HCT116 (cell line): ENCODE measurements at regions not wholly inside any gene's neighbourhood (a gene's known extent, or its start where the extent isn't known, plus 50 kb on each side); places are given as distances from the start of the nearest gene placed in this dataset.
A peak's percentile ranks its signal among the peaks of the same experiment; 100 is the strongest.
"Not testable (repeated sequence)": the region's sequence is repeated elsewhere in the genome, so short reads cannot be mapped to it uniquely, and the experiment has no call there.

ENCODE experiments used
- ATAC-seq: fragments of 200-7000 bp; cut with Tn5 transposase; 2 replicates; pipeline ENCODE4 v1.9.1; 2020; ENCODE audit warnings: mild to moderate bottlenecking, moderate library complexity
- BruUV-seq: library from RNA; stranded (reverse); fragments of 400-500 nt; replicated peaks from 2 replicates; lab custom pipeline; 2021; lab: Mats Ljungman, UMichigan
- CTCF ChIA-PET: fragments of 300-600 bp; sonication (Branson Sonifier 250); formaldehyde crosslinking; loops from one replicate; lab custom pipeline; 2021; ENCODE audit warnings: antibody characterized with exemption; lab: Charles Lee
- POLR2A ChIA-PET: fragments of 300-600, 350-600 bp; sonication (Branson Sonifier 250); formaldehyde crosslinking; loops from one replicate; lab custom pipeline; 2021; ENCODE audit warnings: antibody characterized with exemption; lab: Charles Lee
- RAD21 ChIA-PET, 2 experiments: fragments of 300-600 bp; sonication (Branson Sonifier 250); formaldehyde crosslinking; loops; one replicate each; lab custom pipeline; 2023; ENCODE audit warnings: low total read pairs in 2 of 2; ENCODE audit not compliant: uncharacterized antibody in 2 of 2, unreplicated experiment in 2 of 2, low non-redundant PET in 1 of 2; lab: Charles Lee
- DNase-seq: peaks from one replicate; pipeline ENCODE4 v3.0.0-alpha.2; 2010; ENCODE audit warnings: low read depth, low spot score
- H2AFZ ChIP-seq: fragments of 200-600 bp; shearing (Covaris generic), sonication (generic); 2 replicates; pipeline ENCODE4 v1.6.1; 2017; ENCODE audit warnings: low read depth, mixed run types, mixed read lengths, antibody characterized with exemption, low read length; ENCODE audit not compliant: poor library complexity, severe bottlenecking
- H3K27ac ChIP-seq: 2 replicates; pipeline ENCODE4 v1.5.1; 2012; ENCODE audit warnings: low read depth, low read length
- H3K27me3 ChIP-seq: fragments of 200-600 bp; sonication (generic); 2 replicates; pipeline ENCODE4 v1.6.1; 2016; ENCODE audit warnings: mixed run types, low read length, mixed read lengths; ENCODE audit not compliant: insufficient read depth
- H3K36me3 ChIP-seq, 2 experiments: fragments of 200-500 bp in 1 of 2; fragments of 200-600 bp in 1 of 2; sonication (Bioruptor generic) in 1 of 2; sonication (generic) in 1 of 2; 2 replicates each; pipeline versions ENCODE4 v1.5.1 to v1.6.1; 2014 to 2016; ENCODE audit warnings: low read length in 2 of 2, inconsistent platforms in 1 of 2, mixed read lengths in 1 of 2, mixed run types in 1 of 2; ENCODE audit not compliant: insufficient read depth in 2 of 2, control insufficient read depth in 1 of 2
- H3K4me1 ChIP-seq, 2 experiments: fragments of 200-600 bp in 1 of 2; sonication (generic) in 1 of 2; 2 replicates each; pipeline versions ENCODE4 v1.5.1 to v1.6.1; 2012 to 2017; ENCODE audit warnings: low read length in 2 of 2, inconsistent platforms in 1 of 2, mild to moderate bottlenecking in 1 of 2, mixed read lengths in 1 of 2, mixed run types in 1 of 2, moderate library complexity in 1 of 2; ENCODE audit not compliant: insufficient read depth in 2 of 2, control insufficient read depth in 1 of 2
- H3K4me2 ChIP-seq: fragments of 200-600 bp; sonication (generic); 2 replicates; pipeline ENCODE4 v1.6.1; 2017; ENCODE audit warnings: mixed run types, low read length, mixed read lengths
- H3K4me3 ChIP-seq, 2 experiments: fragments of 200-600 bp in 1 of 2; sonication (generic) in 1 of 2; replicated peaks in 1 of 2; 2 replicates each; pipeline ENCODE4 v1.5.1; 2011 to 2016; ENCODE audit warnings: low read length in 2 of 2, control low read depth in 1 of 2, low read depth in 1 of 2, mild to moderate bottlenecking in 1 of 2, mixed read lengths in 1 of 2, mixed run types in 1 of 2
- H3K79me2 ChIP-seq: fragments of 200-600 bp; sonication (generic); 2 replicates; pipeline ENCODE4 v1.6.1; 2017; ENCODE audit warnings: mild to moderate bottlenecking, mixed run types, low read length, moderate library complexity, mixed read lengths; ENCODE audit not compliant: insufficient read depth
- H3K9ac ChIP-seq: fragments of 200-600 bp; sonication (generic); 2 replicates; pipeline ENCODE4 v1.6.1; 2016; ENCODE audit warnings: low read length, mixed read lengths
- H3K9me2 ChIP-seq: fragments of 200-600 bp; sonication (generic), shearing (Covaris generic); 2 replicates; pipeline ENCODE4 v1.6.1; 2017; ENCODE audit warnings: mixed run types, mild to moderate bottlenecking, moderate library complexity; ENCODE audit not compliant: insufficient read depth
- H3K9me3 ChIP-seq, 2 experiments: fragments of 200-500 bp in 1 of 2; fragments of 200-600 bp in 1 of 2; sonication (Bioruptor generic) in 1 of 2; sonication (generic) in 1 of 2; 2 replicates each; pipeline ENCODE4 v1.6.1; 2014 to 2017; ENCODE audit warnings: low read length in 2 of 2, mixed read lengths in 2 of 2, inconsistent platforms in 1 of 2, low read depth in 1 of 2, mild to moderate bottlenecking in 1 of 2, mixed run types in 1 of 2, moderate library complexity in 1 of 2; ENCODE audit not compliant: control insufficient read depth in 1 of 2, insufficient read depth in 1 of 2
- H4K20me1 ChIP-seq: fragments of 200-600 bp; sonication (generic), shearing (Covaris generic); 2 replicates; pipeline ENCODE4 v1.6.1; 2017; ENCODE audit warnings: mixed run types, mild to moderate bottlenecking, moderate library complexity; ENCODE audit not compliant: insufficient read depth
- JUND ChIP-seq: IDR thresholded peaks from 2 replicates; pipeline ENCODE4 v1.6.1; 2012
- intact Hi-C: fragments of 100-400 bp; cut with micrococcal nuclease; formaldehyde crosslinking; loops from 2 replicates; pipeline ENCODE4 v1.10.0; 2022
- TF ChIP-seq, protein P1 (sequence below), 3 experiments: fragments of 200-600 bp in 1 of 3; sonication (generic) in 1 of 3; IDR thresholded peaks in 2 of 3; conservative IDR thresholded peaks in 1 of 3; 2 replicates each; pipeline ENCODE4 v1.5.1; 2012 to 2017; ENCODE audit warnings: low read depth in 2 of 3, low read length in 2 of 3, antibody characterized with exemption in 1 of 3, borderline replicate concordance in 1 of 3, control low read depth in 1 of 3, mild to moderate bottlenecking in 1 of 3, mixed read lengths in 1 of 3, mixed run types in 1 of 3, moderate library complexity in 1 of 3; ENCODE audit not compliant: insufficient read depth in 1 of 3

DNA sequence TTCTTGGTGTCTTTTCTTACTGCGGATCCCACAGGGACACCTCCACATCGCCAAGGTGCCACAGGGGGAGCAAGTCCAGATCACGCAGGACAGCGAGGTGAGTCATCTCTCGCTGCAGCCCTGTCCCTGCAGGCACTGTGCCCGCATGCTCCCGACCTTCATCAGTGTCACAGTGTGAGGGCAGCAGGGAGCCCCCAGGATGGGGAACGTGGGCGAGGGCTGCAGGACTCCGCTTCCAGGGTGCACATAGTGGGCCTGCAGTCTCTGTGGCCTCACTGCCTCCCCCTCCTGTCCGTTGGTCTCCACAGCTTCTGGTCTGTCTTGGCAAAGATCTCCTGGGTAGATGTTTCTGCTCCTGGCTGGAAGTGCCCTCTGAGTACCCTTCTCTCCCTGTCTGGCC lies 78.0 kb downstream of the NPIPB11 start:
- H3K9me3 ChIP-seq, CTCF ChIA-PET, H3K27ac ChIP-seq, BruUV-seq, POLR2A ChIA-PET, H3K36me3 ChIP-seq, H3K9ac ChIP-seq, H3K27me3 ChIP-seq, H3K9me2 ChIP-seq, H3K79me2 ChIP-seq, DNase-seq, H2AFZ ChIP-seq, H4K20me1 ChIP-seq, RAD21 ChIA-PET, intact Hi-C loops, H3K4me1 ChIP-seq: not testable (repeated sequence)
- Histone ChIP-seq H3K4me3 (peak overlapping the region in 1 of 2 experiments; percentile 24; a peak in 2 of 4 replicates), H3K4me2 (peak overlapping the region; percentile 63)
- ATAC-seq: peak; percentile 86
- TF ChIP-seq JUND: peak; percentile 34; the same call in 1 of the 2 replicates
- TF ChIP-seq, protein P1, sequence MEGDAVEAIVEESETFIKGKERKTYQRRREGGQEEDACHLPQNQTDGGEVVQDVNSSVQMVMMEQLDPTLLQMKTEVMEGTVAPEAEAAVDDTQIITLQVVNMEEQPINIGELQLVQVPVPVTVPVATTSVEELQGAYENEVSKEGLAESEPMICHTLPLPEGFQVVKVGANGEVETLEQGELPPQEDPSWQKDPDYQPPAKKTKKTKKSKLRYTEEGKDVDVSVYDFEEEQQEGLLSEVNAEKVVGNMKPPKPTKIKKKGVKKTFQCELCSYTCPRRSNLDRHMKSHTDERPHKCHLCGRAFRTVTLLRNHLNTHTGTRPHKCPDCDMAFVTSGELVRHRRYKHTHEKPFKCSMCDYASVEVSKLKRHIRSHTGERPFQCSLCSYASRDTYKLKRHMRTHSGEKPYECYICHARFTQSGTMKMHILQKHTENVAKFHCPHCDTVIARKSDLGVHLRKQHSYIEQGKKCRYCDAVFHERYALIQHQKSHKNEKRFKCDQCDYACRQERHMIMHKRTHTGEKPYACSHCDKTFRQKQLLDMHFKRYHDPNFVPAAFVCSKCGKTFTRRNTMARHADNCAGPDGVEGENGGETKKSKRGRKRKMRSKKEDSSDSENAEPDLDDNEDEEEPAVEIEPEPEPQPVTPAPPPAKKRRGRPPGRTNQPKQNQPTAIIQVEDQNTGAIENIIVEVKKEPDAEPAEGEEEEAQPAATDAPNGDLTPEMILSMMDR (IDR thresholded peaks at IDR 0.05 in 2 of 3, conservative IDR thresholded peaks at IDR 0.05 in 1 of 3; ENCODE audit: borderline replicate concordance in 1 of 3, insufficient read depth in 1 of 3, low read depth in 2 of 3, low read length in 2 of 3): peak in 1 of 3 experiments; percentile 25; a peak in 2 of 6 replicates

DNA sequence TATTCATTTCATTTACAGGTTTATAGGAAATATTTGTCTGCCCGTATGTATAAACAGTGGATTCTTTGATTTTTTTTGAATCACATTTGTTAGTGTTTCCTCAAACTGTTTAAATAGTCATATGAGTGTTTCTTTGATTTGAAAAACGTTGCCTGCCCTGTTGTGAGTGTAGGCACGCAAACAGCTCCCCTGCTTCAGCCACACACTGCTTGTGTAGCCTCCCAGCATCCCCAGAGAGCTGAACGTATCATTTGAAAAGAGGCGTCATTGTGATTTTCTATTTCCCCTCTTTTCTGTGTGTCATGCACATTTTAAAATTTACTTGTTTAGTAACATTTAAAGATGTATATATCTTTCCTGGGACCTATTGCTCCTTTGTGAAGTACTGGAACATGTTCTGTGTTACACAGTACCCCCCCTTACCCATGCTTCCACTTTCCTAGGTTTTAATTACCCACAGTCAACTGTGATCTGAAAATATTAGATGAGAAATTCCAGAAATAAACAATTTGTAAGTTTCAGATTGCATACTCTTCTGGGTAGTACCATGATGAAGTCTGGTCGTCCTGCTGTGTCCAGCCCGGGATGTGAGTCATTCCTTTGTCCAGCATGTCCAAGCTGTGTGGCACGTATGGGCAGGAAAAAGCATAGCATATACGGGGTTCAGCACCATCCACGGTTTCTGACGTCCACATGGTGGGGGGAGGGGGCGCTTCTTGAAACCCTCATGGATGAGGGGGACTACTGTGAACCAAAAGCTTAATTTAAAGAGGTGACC lies 78.7 kb downstream of the NPIPB11 start:
- ATAC-seq: peak; percentile 41
- intact Hi-C loops, H3K9me2 ChIP-seq, H3K4me1 ChIP-seq, H3K36me3 ChIP-seq, POLR2A ChIA-PET, DNase-seq, RAD21 ChIA-PET, BruUV-seq, CTCF ChIA-PET, H3K27me3 ChIP-seq, H3K9ac ChIP-seq, H3K9me3 ChIP-seq, H2AFZ ChIP-seq, H3K27ac ChIP-seq, H3K79me2 ChIP-seq, H4K20me1 ChIP-seq: not testable (repeated sequence)
- Histone ChIP-seq H3K4me2 (peak overlapping the region; percentile 63), H3K4me3 (peak overlapping the region in 1 of 2 experiments; percentile 24; a peak in 1 of 4 replicates)

DNA sequence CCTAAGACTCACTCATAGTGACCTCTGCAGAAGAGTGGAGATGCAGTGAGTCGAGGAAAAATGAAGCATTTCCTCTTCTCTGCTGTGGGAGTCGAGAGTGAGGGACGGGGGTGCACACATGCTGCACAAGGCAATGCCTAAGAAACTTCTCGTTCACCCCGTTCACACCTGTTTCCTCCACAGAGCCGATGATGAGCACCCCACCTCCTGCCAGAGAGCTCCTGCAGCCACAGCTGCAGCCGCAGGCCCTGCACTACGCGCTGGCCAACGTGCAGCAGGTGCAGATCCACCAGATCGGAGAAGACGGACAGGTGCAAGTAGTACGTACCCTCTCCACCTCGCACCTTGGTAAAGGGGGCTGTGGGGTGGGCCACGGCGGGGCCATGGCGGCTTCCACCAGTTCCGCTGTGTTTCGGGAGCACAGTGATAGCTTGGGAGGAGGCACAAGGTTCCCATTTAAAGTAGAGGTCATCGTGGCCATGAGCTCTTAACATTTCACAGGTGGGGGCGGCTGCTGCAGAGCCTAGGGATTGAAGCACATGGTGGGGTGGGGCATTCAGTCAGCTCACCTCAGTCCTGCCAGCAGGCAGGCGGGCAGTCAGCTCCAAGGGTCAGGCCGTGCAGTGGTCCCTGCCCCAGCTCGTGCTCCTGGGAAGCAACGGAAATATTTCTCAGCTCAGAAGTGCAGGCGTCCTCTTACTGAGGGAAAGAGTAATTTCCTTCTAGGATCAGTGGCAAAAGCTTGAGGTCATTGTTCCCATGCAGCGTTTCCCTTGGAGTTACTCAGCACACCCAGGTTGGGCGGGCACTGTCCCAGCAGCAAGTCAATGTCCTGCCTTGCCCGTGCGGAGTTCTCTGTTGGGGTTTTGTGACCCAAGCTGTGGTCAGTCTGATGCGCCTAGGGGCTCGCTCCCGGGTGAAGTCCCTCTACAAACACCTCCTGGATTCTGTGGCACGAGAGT lies 80.1 kb downstream of the NPIPB11 start:
- H3K4me2 ChIP-seq, ATAC-seq, H2AFZ ChIP-seq, H3K27ac ChIP-seq, H3K27me3 ChIP-seq, H3K4me1 ChIP-seq, BruUV-seq, intact Hi-C loops, POLR2A ChIA-PET, RAD21 ChIA-PET, H3K9me2 ChIP-seq, H3K79me2 ChIP-seq, H3K4me3 ChIP-seq, DNase-seq, H3K9ac ChIP-seq, H4K20me1 ChIP-seq, H3K9me3 ChIP-seq, H3K36me3 ChIP-seq, CTCF ChIA-PET: not testable (repeated sequence)
